K562 (cell line): ENCODE measurements at regions not wholly inside any gene's neighbourhood (a gene's known extent, or its start where the extent isn't known, plus 50 kb on each side); places are given as distances from the start of the nearest gene placed in this dataset.

Experiments
- ATAC-seq: fragments of 200-7000 bp; cut with Tn5 transposase; 3 replicates; pipeline ENCODE4 v1.9.1; 2020; ENCODE audit warnings: moderate library complexity
- BruUV-seq: library from RNA; stranded (reverse); fragments of 400-500 nt; replicated peaks from 2 replicates; lab custom pipeline; 2021; lab: Mats Ljungman, UMichigan
- CTCF ChIA-PET: fragments of 300-600 bp; formaldehyde crosslinking; extraction: SDS; loops from one replicate; lab custom pipeline; 2021; ENCODE audit warnings: low intra/inter-chr PET ratio; lab: Yijun Ruan, JAX
- POLR2A ChIA-PET: fragments of 300-600, 350-650 bp; sonication (Branson Sonifier 250); formaldehyde crosslinking; extraction: SDS; loops from one replicate; lab custom pipeline; 2021; ENCODE audit warnings: antibody characterized with exemption, inconsistent platforms; lab: Yijun Ruan, JAX
- DNase-seq, 4 experiments: peaks; one replicate each; pipeline versions ENCODE4 v3.0.0 to v3.0.0-alpha.2; 2011 to 2018; ENCODE audit warnings: low spot score in 3 of 4, mixed read lengths in 3 of 4; ENCODE audit errors: extremely low read depth in 1 of 4
- FAIRE-seq: peaks from 2 replicates; lab custom pipeline; 2011; peaks lifted over from hg19 to GRCh38; lab: Jason Lieb, UNC
- H2AFZ ChIP-seq: 2 replicates; pipeline ENCODE4 v1.6.0; 2011; ENCODE audit warnings: low read depth, low read length, control low read depth, inconsistent platforms
- H3K27ac ChIP-seq: fragments of 200-600 bp; 3 replicates; pipeline ENCODE4 v1.8.0; 2011; ENCODE audit warnings: low read depth, mild to moderate bottlenecking, control low read depth, inconsistent platforms, low read length, moderate library complexity, mixed read lengths; ENCODE audit errors: extremely low read depth
- H3K27me3 ChIP-seq, 2 experiments: fragments of 300-600 bp in 1 of 2; 2 replicates in 1 of 2; 3 replicates in 1 of 2; pipeline versions ENCODE4 v1.6.0 to v1.8.0; 2011; ENCODE audit warnings: inconsistent platforms in 2 of 2, low read length in 2 of 2, mild to moderate bottlenecking in 1 of 2, mixed read lengths in 1 of 2, moderate library complexity in 1 of 2; ENCODE audit not compliant: control insufficient read depth in 2 of 2, insufficient read depth in 2 of 2
- H3K36me3 ChIP-seq: fragments of 300-600 bp; 3 replicates; pipeline ENCODE4 v1.8.0; 2011; ENCODE audit warnings: mild to moderate bottlenecking, low read length, inconsistent platforms; ENCODE audit not compliant: control insufficient read depth, insufficient read depth
- H3K4me1 ChIP-seq, 2 experiments: fragments of 200-600 bp in 1 of 2; replicated peaks in 1 of 2; 2 replicates in 1 of 2; 3 replicates in 1 of 2; pipeline versions ENCODE4 v1.5.1 to v1.8.0; 2011; ENCODE audit warnings: inconsistent platforms in 2 of 2, low read length in 2 of 2, mild to moderate bottlenecking in 1 of 2, mixed read lengths in 1 of 2, moderate library complexity in 1 of 2; ENCODE audit not compliant: control insufficient read depth in 2 of 2, insufficient read depth in 2 of 2
- H3K4me2 ChIP-seq: 2 replicates; pipeline ENCODE4 v1.6.1; 2011; ENCODE audit warnings: low read length, control low read depth, inconsistent platforms, mixed read lengths; ENCODE audit not compliant: insufficient read depth
- H3K4me3 ChIP-seq: fragments of 200-600 bp; sonication (generic), shearing (Covaris generic); 2 replicates; pipeline ENCODE4 v1.5.1; 2016; ENCODE audit warnings: control low read depth, inconsistent platforms
- H3K79me2 ChIP-seq: fragments of 200-600 bp; 3 replicates; pipeline ENCODE4 v1.8.0; 2011; ENCODE audit warnings: low read length, inconsistent platforms; ENCODE audit not compliant: control insufficient read depth, insufficient read depth
- H3K9ac ChIP-seq, 2 experiments: 2 replicates each; pipeline versions ENCODE4 v1.6.0 to v1.6.1; 2011; ENCODE audit warnings: low read depth in 2 of 2, low read length in 2 of 2, control low read depth in 1 of 2, inconsistent platforms in 1 of 2, mild to moderate bottlenecking in 1 of 2, mixed read lengths in 1 of 2; ENCODE audit not compliant: insufficient read depth in 1 of 2
- H3K9me1 ChIP-seq: one replicate; pipeline ENCODE4 v1.6.0; 2011; ENCODE audit warnings: inconsistent platforms, mild to moderate bottlenecking, low read length, moderate library complexity; ENCODE audit not compliant: control insufficient read depth, insufficient read depth
- H3K9me3 ChIP-seq: replicated peaks from 2 replicates; pipeline ENCODE4 v1.5.1; 2011; ENCODE audit warnings: low read depth, low read length, inconsistent platforms; ENCODE audit not compliant: control insufficient read depth, insufficient read depth
- H4K20me1 ChIP-seq: replicated peaks from 2 replicates; pipeline ENCODE4 v1.6.1; 2011; ENCODE audit warnings: low read length, inconsistent platforms, mixed read lengths; ENCODE audit not compliant: control insufficient read depth, insufficient read depth
- BMI1 ChIP-seq: fragments of 150-350 bp; IDR thresholded peaks from 2 replicates; pipeline ENCODE4 v1.6.1; 2014; ENCODE audit warnings: low read length
- DDX20 ChIP-seq: fragments of 450-650 bp; IDR thresholded peaks from 2 replicates; pipeline ENCODE4 v1.6.1; 2016; ENCODE audit warnings: missing genetic modification characterization, low read depth, mild to moderate bottlenecking, missing compliant biosample characterization, moderate library complexity
- KAT2B ChIP-seq: IDR thresholded peaks from one replicate; pipeline ENCODE4 v1.6.1; 2012; ENCODE audit warnings: low read depth, mild to moderate bottlenecking, control low read depth, inconsistent platforms, low read length, moderate library complexity
- PRMT5 ChIP-seq: sonication (generic); formaldehyde crosslinking; IDR thresholded peaks from 2 replicates; pipeline ENCODE4 v1.5.0; 2020; ENCODE audit warnings: missing genetic modification reagents
- RBM25 ChIP-seq: fragments of 200-400 bp; formaldehyde crosslinking; IDR thresholded peaks from 2 replicates; pipeline ENCODE4 v1.6.1; 2018; ENCODE audit warnings: low read length, low read depth, moderate library complexity; ENCODE audit not compliant: severe bottlenecking
- SRSF7 ChIP-seq: fragments of 200-400 bp; formaldehyde crosslinking; optimal IDR thresholded peaks from 2 replicates; pipeline ENCODE3; 2017; ENCODE audit warnings: mild to moderate bottlenecking, low read depth, low read length
- ZNF24 ChIP-seq: fragments of 450-650 bp; IDR thresholded peaks from 2 replicates; pipeline ENCODE4 v1.6.1; 2016
- WGBS: fragments of 100-300 bp; shearing (Covaris generic); methylation state at CpG from one replicate; pipeline ENCODE4 v1.1.6; 2016; ENCODE audit warnings: low coverage, mixed read lengths; ENCODE audit not compliant: insufficient coverage; ENCODE audit errors: missing lambda C conversion rate; 5-methylcytosine and 5-hydroxymethylcytosine counted together
- in situ Hi-C: fragments of 300-500 bp; cut with MboI; formaldehyde crosslinking; loops from 4 replicates; pipeline ENCODE4 v1.15.0; 2018; ENCODE audit warnings: inconsistent platforms, mixed read lengths
- intact Hi-C: fragments of 100-400 bp; cut with micrococcal nuclease; formaldehyde crosslinking; loops from 2 replicates; pipeline ENCODE4 v1.14.2; 2022
- TF ChIP-seq, protein P1 (sequence below): fragments of 450-650 bp; IDR thresholded peaks from 2 replicates; pipeline ENCODE4 v1.6.1; 2017; ENCODE audit warnings: antibody characterized with exemption

GRCh38 chr17:56739776-56740175 is 93.9 kb downstream of the C17orf67 start:
- Histone ChIP-seq H3K27me3 (peaks cover 23 to 50% of the 10 kb centered on the region in 2 experiments), H3K9ac (no peak overlapping the region), H3K79me2 (no peaks in the 10 kb centered on the region), H3K4me2 (no peak overlapping the region), H3K4me3 (no peak overlapping the region), H4K20me1 (peaks cover 4% of the 10 kb centered on the region; the same call in 1 of the 2 replicates), H2AFZ (no peak overlapping the region), H3K9me1 (no peaks in the 10 kb centered on the region), H3K4me1 (peaks cover 0 to 6% of the 10 kb centered on the region in 2 experiments; a peak in 2 of 5 replicates), H3K36me3 (no peaks in the 10 kb centered on the region), H3K9me3 (no peaks in the 10 kb centered on the region), H3K27ac (no peak overlapping the region)
- in situ Hi-C loops, result no loop called here
- BruUV-seq, result no TSS peak
- ChIA-PET POLR2A (no interaction called here), CTCF (no interaction called here)
- FAIRE-seq (no peak), ATAC-seq (no peak), DNase-seq (no peak)
- intact Hi-C loops, result no loop called here
- 0% methylated on average over 6 of the region's 6 CpGs for WGBS
- TF ChIP-seq KAT2B (no peak), PRMT5 (CRISPR knock-in tag) (no peak), BMI1 (no peak), SRSF7 (no peak), DDX20 (no peak), RBM25 (no peak), ZNF24 (no peak)
- TF ChIP-seq, protein P1, sequence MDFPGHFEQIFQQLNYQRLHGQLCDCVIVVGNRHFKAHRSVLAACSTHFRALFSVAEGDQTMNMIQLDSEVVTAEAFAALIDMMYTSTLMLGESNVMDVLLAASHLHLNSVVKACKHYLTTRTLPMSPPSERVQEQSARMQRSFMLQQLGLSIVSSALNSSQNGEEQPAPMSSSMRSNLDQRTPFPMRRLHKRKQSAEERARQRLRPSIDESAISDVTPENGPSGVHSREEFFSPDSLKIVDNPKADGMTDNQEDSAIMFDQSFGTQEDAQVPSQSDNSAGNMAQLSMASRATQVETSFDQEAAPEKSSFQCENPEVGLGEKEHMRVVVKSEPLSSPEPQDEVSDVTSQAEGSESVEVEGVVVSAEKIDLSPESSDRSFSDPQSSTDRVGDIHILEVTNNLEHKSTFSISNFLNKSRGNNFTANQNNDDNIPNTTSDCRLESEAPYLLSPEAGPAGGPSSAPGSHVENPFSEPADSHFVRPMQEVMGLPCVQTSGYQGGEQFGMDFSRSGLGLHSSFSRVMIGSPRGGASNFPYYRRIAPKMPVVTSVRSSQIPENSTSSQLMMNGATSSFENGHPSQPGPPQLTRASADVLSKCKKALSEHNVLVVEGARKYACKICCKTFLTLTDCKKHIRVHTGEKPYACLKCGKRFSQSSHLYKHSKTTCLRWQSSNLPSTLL, result no peak
